Mucosa of descending colon (tissue), 3 donors: ENCODE measurements at regions not wholly inside any gene's neighbourhood (a gene's known extent, or its start where the extent isn't known, plus 50 kb on each side); places are given as distances from the start of the nearest gene placed in this dataset.
"Not testable (repeated sequence)": the region's sequence is repeated elsewhere in the genome, so short reads cannot be mapped to it uniquely, and the experiment has no call there.

ENCODE experiments used
- ATAC-seq: fragments of 200-7000 bp; cut with Tn5 transposase; one replicate; pipeline ENCODE4 v1.9.1; 2020; ENCODE audit warnings: mild to moderate bottlenecking, moderate library complexity
- DNase-seq, 3 donors: peaks; one replicate each; pipeline ENCODE4 v3.0.0-alpha.2; 2020
- H3K36me3 ChIP-seq: fragments of 200-600 bp; one replicate; pipeline ENCODE4 v1.8.0; 2021; ENCODE audit warnings: low read depth, mild to moderate bottlenecking
- H3K4me1 ChIP-seq: fragments of 200-600 bp; one replicate; pipeline ENCODE4 v1.8.0; 2021; ENCODE audit warnings: low read depth, mild to moderate bottlenecking
- H3K4me3 ChIP-seq: fragments of 200-600 bp; one replicate; pipeline ENCODE4 v1.8.0; 2021; ENCODE audit warnings: mild to moderate bottlenecking
- H3K9me3 ChIP-seq: fragments of 200-600 bp; one replicate; pipeline ENCODE4 v1.8.0; 2021; ENCODE audit warnings: mild to moderate bottlenecking
- intact Hi-C, 2 donors: fragments of 100-400 bp; cut with DNase I in 1 of 2; cut with micrococcal nuclease in 1 of 2; formaldehyde crosslinking; loops; one replicate each; pipeline versions ENCODE4 v1.11.0 to v1.11.1; 2022; cut with DNase I, micrococcal nuclease
- TF ChIP-seq, protein P1 (sequence below): fragments of 200-600 bp; IDR thresholded peaks from one replicate; pipeline ENCODE4 v1.8.0; 2022; ENCODE audit warnings: antibody characterized with exemption, mild to moderate bottlenecking
- donor health status: DM: no; HTN: no; CAD: no; lungs with moderate emphysema.
- donor health status: DM: no; HTN: no; CAD: no.
- donor health status: DM: no; HTN: yes; CAD: no.

DNA sequence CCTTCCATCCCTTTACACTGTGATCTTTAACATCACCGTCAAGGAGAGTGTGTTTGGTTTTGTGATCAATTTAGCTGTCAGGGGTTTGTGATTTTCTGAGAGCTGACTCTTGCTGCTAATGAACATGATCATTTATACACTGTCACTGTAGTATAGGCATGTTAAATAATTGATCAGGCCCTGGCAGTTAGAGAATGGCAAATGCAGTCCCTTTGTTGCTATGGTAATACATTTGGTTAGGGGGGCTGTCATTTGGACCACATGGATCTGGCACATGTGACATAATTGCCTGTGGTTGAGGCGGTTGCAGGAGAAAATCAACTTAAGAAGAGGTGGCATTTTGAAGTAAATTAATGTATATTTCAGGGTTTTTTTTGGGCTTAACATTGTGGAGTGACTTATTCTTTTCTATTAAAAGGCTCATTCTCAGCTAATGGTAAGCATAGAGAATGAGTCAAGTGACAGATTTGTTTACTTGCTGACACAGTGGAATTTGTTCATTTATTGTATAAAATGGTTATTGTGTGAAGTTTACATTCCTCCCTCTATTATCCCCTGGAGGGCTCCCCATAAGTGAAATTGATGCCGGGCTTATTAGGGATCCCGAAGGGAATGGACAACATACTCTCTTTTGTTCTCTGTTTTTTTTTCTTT, 114.0 kb downstream of the FHIP1A start:
- TF ChIP-seq, protein P1, sequence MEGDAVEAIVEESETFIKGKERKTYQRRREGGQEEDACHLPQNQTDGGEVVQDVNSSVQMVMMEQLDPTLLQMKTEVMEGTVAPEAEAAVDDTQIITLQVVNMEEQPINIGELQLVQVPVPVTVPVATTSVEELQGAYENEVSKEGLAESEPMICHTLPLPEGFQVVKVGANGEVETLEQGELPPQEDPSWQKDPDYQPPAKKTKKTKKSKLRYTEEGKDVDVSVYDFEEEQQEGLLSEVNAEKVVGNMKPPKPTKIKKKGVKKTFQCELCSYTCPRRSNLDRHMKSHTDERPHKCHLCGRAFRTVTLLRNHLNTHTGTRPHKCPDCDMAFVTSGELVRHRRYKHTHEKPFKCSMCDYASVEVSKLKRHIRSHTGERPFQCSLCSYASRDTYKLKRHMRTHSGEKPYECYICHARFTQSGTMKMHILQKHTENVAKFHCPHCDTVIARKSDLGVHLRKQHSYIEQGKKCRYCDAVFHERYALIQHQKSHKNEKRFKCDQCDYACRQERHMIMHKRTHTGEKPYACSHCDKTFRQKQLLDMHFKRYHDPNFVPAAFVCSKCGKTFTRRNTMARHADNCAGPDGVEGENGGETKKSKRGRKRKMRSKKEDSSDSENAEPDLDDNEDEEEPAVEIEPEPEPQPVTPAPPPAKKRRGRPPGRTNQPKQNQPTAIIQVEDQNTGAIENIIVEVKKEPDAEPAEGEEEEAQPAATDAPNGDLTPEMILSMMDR, result no peak
- intact Hi-C loops, result no loop called here
- no peaks in the 10 kb centered on the region for H3K4me1 ChIP-seq

DNA sequence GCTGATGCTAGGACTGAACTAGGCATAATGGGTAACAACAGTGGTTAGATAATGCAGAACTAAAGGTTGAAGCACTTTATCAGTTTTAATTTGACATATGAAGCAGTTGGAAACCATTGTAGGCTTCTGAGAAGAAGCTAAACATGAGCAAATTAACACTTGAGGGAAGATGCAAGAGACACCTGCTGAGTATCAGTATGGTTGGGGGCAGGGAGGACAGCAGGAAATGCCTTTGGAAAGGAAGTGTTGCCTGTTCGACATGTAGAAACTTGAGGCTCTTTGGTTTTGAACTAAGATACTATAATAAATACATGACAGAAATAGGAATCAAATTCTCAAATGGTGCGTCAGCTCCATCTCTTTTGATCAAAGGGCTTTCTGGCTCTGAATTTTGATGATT, 115.6 kb downstream of the FHIP1A start:
- intact Hi-C loops, result no loop called here
- H3K4me1 ChIP-seq, result no peaks in the 10 kb centered on the region
- no peaks in the 10 kb centered on the region for H3K9me3 ChIP-seq
- DNase-seq (no peak), ATAC-seq (no peak)
- H3K4me3 ChIP-seq, result no peak overlapping the region
- H3K36me3 ChIP-seq, result no peaks in the 10 kb centered on the region
- TF ChIP-seq, protein P1, result no peak

More for the DNA sequence above, 114.0 kb downstream of the FHIP1A start:
- ATAC-seq (no peak), DNase-seq (no peak)
- Histone ChIP-seq H3K4me3 (no peak overlapping the region), H3K36me3 (no peaks in the 10 kb centered on the region), H3K9me3 (no peaks in the 10 kb centered on the region)

DNA sequence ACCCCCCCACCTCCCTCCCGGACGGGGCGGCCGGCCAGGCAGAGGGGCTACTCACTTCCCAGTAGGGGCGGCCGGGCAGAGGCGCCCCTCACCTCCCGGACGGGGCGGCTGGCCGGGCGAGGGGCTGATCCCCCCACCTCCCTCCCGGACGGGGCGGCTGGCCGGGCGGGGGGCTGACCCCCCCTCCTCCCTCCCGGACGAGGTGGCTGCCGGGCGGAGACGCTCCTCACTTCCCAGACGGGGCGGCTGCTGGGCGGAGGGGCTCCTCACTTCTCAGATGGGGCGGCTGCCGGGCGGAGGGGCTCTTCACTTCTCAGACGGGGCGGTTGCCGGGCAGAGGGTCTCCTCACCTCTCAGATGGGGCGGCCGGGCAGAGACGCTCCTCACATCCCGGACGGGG, 117.5 kb downstream of the FHIP1A start:
- ATAC-seq, H3K9me3 ChIP-seq, H3K4me1 ChIP-seq, H3K4me3 ChIP-seq, H3K36me3 ChIP-seq, intact Hi-C loops, DNase-seq: not testable (repeated sequence)

DNA sequence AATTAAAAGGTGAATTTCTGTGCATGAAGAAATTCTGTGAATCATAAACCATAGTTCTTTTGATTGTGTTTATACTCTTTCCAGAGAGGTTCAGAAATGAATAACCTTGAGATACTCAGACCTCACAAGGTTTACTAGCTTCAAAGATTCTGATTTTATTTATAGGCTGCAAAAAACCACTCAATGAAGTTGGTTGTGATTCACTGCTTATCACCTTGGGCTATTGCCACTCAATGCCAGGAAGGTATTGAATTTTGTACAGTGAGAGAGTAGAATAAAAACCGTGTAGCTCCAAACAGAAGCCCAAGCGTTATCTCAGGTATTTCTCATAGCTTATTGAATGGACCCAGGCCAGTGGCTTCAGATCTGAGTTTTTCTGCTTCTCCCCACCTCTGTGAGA, 118.7 kb downstream of the FHIP1A start:
- H3K9me3 ChIP-seq, result no peaks in the 10 kb centered on the region
- no peaks in the 10 kb centered on the region for H3K36me3 ChIP-seq
- TF ChIP-seq, protein P1, result no peak
- no peaks in the 10 kb centered on the region for H3K4me1 ChIP-seq
- intact Hi-C loops, result no loop called here
- ATAC-seq (no peak), DNase-seq (no peak)
- H3K4me3 ChIP-seq, result no peak overlapping the region

DNA sequence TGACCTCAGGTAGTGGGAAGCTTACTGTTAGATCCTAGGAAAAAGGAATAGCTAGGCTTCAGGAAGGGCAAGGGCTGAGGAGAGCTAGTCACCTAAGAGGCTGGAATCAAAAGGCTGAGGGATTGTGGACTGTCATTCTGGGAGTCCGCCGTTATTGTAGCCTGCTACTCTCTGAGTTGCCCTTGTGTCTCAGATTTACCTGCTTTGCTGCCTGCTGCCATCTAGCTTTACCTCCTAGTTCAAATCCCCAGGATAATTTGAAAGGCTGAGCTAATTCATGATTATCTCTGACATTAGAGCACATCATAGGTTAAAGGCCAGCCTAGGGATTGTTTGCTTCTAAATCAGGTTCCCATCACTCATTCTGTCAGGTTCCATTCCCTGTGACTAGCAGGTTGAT, 120.2 kb downstream of the FHIP1A start:
- no peaks in the 10 kb centered on the region for H3K36me3 ChIP-seq
- ATAC-seq, result no peak
- intact Hi-C loops, result no loop called here

DNA sequence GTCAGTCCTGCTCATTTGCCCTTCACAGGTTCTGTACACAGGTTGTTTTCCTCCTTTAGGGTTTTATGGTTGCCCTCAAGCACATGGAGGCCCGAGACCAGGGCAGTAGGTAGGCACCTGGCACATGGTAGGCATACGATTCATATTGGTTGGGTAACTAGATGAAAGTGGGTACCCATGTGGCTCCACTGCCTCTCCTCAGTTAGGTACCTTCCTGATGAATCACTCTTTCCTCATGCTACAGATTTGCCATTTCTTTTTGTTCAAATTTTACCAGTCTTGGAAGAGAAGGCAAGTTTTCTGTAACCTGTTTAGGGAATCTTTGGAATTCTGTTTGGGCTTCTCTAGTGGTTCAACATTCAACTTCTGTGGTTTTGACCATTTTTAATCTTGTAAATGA, 121.3 kb downstream of the FHIP1A start:
- intact Hi-C loops, result no loop called here
- DNase-seq (no peak), ATAC-seq (no peak)
- Histone ChIP-seq H3K4me3 (no peak overlapping the region), H3K36me3 (no peaks in the 10 kb centered on the region), H3K4me1 (no peaks in the 10 kb centered on the region), H3K9me3 (no peaks in the 10 kb centered on the region)
- TF ChIP-seq, protein P1, result no peak

More for the DNA sequence above, 120.2 kb downstream of the FHIP1A start:
- TF ChIP-seq, protein P1, result no peak
- H3K4me3 ChIP-seq, result no peak overlapping the region
- H3K9me3 ChIP-seq, result no peaks in the 10 kb centered on the region
- H3K4me1 ChIP-seq, result no peaks in the 10 kb centered on the region
- DNase-seq, result no peak
